ENCODE measurements at regions not wholly inside any gene's neighbourhood (a gene's known extent, or its start where the extent isn't known, plus 50 kb on each side); places are given as distances from the start of the nearest gene placed in this dataset.
A peak's percentile ranks its signal among the peaks of the same experiment; 100 is the strongest.

DNA sequence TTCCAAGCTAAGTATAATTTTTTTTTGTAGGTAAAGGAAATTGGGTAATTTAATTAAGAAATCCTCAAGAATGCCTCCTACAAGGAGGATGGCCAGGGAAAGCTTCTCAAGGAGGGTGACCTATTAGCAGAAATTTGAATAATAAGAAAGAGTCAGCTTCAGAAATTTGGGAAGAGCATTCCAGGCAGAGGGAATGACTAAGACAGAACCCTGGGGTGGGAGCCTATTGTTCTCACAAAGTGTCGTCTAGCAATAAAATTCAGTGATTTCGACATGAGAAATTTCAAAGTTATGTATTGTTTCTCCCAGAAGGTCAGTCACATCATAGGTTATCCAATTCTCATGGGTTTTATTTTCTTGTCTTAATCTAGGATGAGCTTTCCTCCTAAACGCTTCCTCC, 1168.4 kb downstream of the AACS start:
- peaks cover 0 to 9% (median 4%) of the 10 kb centered on the region in 4 experiments; a peak in 2 of 7 replicates for H3K4me1 ChIP-seq (replicated peaks in 1 of 4; ENCODE audit: control insufficient read depth in 3 of 4, insufficient read depth in 4 of 4, low read length in 3 of 4)
- peak overlapping the region in 1 of 4 experiments; percentile 33; a peak in 1 of 8 replicates for H3K4me3 ChIP-seq (ENCODE audit: extremely low read depth in 1 of 4, insufficient read depth in 2 of 4, low read depth in 3 of 4, low read length in 4 of 4)
- no peak for FAIRE-seq
- peak overlapping the region; percentile 30; the same call in 1 of the 2 replicates for H2BK12ac ChIP-seq (ENCODE audit: low read depth, low read length)
- 27% methylated on average over 3 of the region's 3 CpGs; no CpG with 5 or more reads in 1 of the 2 experiments for WGBS, 2 experiments (ENCODE audit: extremely low coverage in 1 of 2, insufficient coverage in 1 of 2, insufficient read length in 1 of 2, insufficient replicate concordance in 2 of 2, low coverage in 1 of 2, low lambda C conversion rate in 2 of 2, missing lambda C conversion rate in 1 of 2)
- ChIA-PET POLR2A (ENCODE audit: partially characterized antibody) (interaction anchor here (0.8 kb wide), 1 partner anchor 13 kb away, joined by 4 read pairs; no protein-coding TSS in a partner anchor), CTCF (ENCODE audit: partially characterized antibody) (interaction anchor here (1.4 kb wide), 1 partner anchor 10 kb away, joined by 8 read pairs; no protein-coding TSS in a partner anchor)
- H2AK5ac ChIP-seq (ENCODE audit: low read depth, low read length) = no peak overlapping the region
- H3K56ac ChIP-seq (replicated peaks; ENCODE audit: insufficient read length, low read depth, low read length) = no peak overlapping the region
- H3K79me1 ChIP-seq (ENCODE audit: low read depth, low read length) = no peaks in the 10 kb centered on the region
- H2AFZ ChIP-seq (ENCODE audit: low read length) = no peak overlapping the region
- H3K9ac ChIP-seq (replicated peaks in 1 of 4; ENCODE audit: extremely low read depth in 1 of 4, low read depth in 3 of 4, low read length in 3 of 4) = no peak overlapping the region
- no peak overlapping the region for H2BK15ac ChIP-seq (ENCODE audit: low read length)
- H3K79me2 ChIP-seq (ENCODE audit: control insufficient read depth in 1 of 2, insufficient read depth in 2 of 2, low read length in 2 of 2) = no peaks in the 10 kb centered on the region
- H2BK5ac ChIP-seq (ENCODE audit: low read depth, low read length) = peak overlapping the region; percentile 95; the same call in 1 of the 2 replicates
- H4K8ac ChIP-seq (ENCODE audit: extremely low read depth, insufficient read depth, low read length) = no peak overlapping the region
- H3K18ac ChIP-seq (ENCODE audit: extremely low read depth, low read length) = no peak overlapping the region
- no peak overlapping the region for H3K14ac ChIP-seq (ENCODE audit: insufficient read length)
- H4K20me1 ChIP-seq (replicated peaks in 1 of 2; ENCODE audit: control insufficient read depth in 1 of 2, insufficient read depth in 2 of 2, low read length in 2 of 2) = no peaks in the 10 kb centered on the region
- no peaks in the 10 kb centered on the region for H3K9me3 ChIP-seq (ENCODE audit: insufficient read depth in 2 of 2, low read depth in 1 of 2, low read length in 1 of 2)
- peak overlapping the region; percentile 40 to 42; a peak in 2 of 4 replicates for H3K4me2 ChIP-seq (ENCODE audit: insufficient read depth in 1 of 2, low read depth in 2 of 2, low read length in 2 of 2)
- peak overlapping the region; percentile 61 for H4K91ac ChIP-seq (replicated peaks; ENCODE audit: insufficient read length, low read length)
- no peak overlapping the region; the same call in 1 of the 2 replicates for H2BK20ac ChIP-seq (ENCODE audit: low read length)
- no peaks in the 10 kb centered on the region for H3K36me3 ChIP-seq (ENCODE audit: control insufficient read depth in 2 of 4, insufficient read depth in 4 of 4, low read length in 3 of 4)
- H3K27ac ChIP-seq (ENCODE audit: low read depth, low read length) = no peak overlapping the region
- H3K23ac ChIP-seq (ENCODE audit: insufficient read length) = no peak overlapping the region
- H2BK120ac ChIP-seq (replicated peaks; ENCODE audit: low read depth, low read length) = no peak overlapping the region
- no peaks in the 10 kb centered on the region for H3K23me2 ChIP-seq (ENCODE audit: low read depth, low read length)
- DNase-seq (ENCODE audit: low read depth in 1 of 2, low spot score in 2 of 2) = peak in 1 of 2 experiments; percentile 29
- no peaks in the 10 kb centered on the region for H3K27me3 ChIP-seq (replicated peaks in 1 of 4; ENCODE audit: control insufficient read depth in 3 of 4, extremely low read depth in 1 of 4, insufficient read depth in 3 of 4, low read length in 3 of 4)
- TF ChIP-seq JUND (IDR thresholded peaks at IDR 0.05; ENCODE audit: low read length) (peak; percentile 71; the same call in 1 of the 2 replicates), TEAD4 (IDR thresholded peaks at IDR 0.05; ENCODE audit: low read depth, low read length) (peak; percentile 53), SAP30 (IDR thresholded peaks at IDR 0.05; ENCODE audit: insufficient read depth, insufficient replicate concordance, low read length) (no peak), BRCA1 (IDR thresholded peaks at IDR 0.05; ENCODE audit: low read depth, low read length) (no peak), HDAC6 (IDR thresholded peaks at IDR 0.05; ENCODE audit: low read depth, low read length) (no peak), KDM4A (IDR thresholded peaks at IDR 0.05; ENCODE audit: low read depth, low read length, severe bottlenecking) (no peak), MAX (IDR thresholded peaks at IDR 0.05) (no peak), JUN (IDR thresholded peaks at IDR 0.05; ENCODE audit: low read depth, low read length) (0 out of 2 replicates have a peak, but pooled peaks have one; percentile 20), CEBPB (IDR thresholded peaks at IDR 0.05; ENCODE audit: low read depth, low read length) (peak; percentile 3; the same call in 1 of the 2 replicates)
- TF ChIP-seq, protein P1, sequence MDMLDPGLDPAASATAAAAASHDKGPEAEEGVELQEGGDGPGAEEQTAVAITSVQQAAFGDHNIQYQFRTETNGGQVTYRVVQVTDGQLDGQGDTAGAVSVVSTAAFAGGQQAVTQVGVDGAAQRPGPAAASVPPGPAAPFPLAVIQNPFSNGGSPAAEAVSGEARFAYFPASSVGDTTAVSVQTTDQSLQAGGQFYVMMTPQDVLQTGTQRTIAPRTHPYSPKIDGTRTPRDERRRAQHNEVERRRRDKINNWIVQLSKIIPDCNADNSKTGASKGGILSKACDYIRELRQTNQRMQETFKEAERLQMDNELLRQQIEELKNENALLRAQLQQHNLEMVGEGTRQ (IDR thresholded peaks at IDR 0.05; ENCODE audit: low read length) = no peak
- no peak overlapping the region for H3K4ac ChIP-seq (replicated peaks; ENCODE audit: insufficient read length, low read depth, low read length)
- H4K5ac ChIP-seq (ENCODE audit: insufficient read length, low read depth, low read length) = peak overlapping the region; percentile 45
